Adrenal gland (tissue), 9 donors: ENCODE measurements at regions not wholly inside any gene's neighbourhood (a gene's known extent, or its start where the extent isn't known, plus 50 kb on each side); places are given as distances from the start of the nearest gene placed in this dataset.

Experiments
- DNase-seq, 7 donors: peaks; one replicate each; pipeline ENCODE4 v3.0.0-alpha.2; 2019 to 2020
- H3K27ac ChIP-seq, 5 donors: fragments of 200-600 bp; sonication (generic) in 4 of 5; 1 replicate in 3 of 5; 2 replicates in 2 of 5; pipeline versions ENCODE4 v1.5.1 to v1.8.0; 2016 to 2020; ENCODE audit warnings: mild to moderate bottlenecking in 1 of 5
- H3K27me3 ChIP-seq: fragments of 200-600 bp; 2 replicates; pipeline ENCODE4 v1.8.0; 2021
- H3K36me3 ChIP-seq, 2 donors: fragments of 200-600 bp; replicated peaks in 1 of 2; 1 replicate in 1 of 2; 2 replicates in 1 of 2; pipeline versions ENCODE4 v1.5.1 to v1.8.0; 2018 to 2022
- H3K4me1 ChIP-seq, 2 donors: fragments of 200-600 bp; replicated peaks in 1 of 2; 1 replicate in 1 of 2; 2 replicates in 1 of 2; pipeline versions ENCODE4 v1.5.1 to v1.8.0; 2018 to 2021
- H3K4me3 ChIP-seq, 4 donors: fragments of 200-600 bp; sonication (generic) in 3 of 4; one replicate each; pipeline ENCODE4 v1.5.1; 2016 to 2018
- H3K9me3 ChIP-seq, 3 donors: fragments of 200-600 bp; sonication (generic) in 1 of 3; replicated peaks in 1 of 3; 1 replicate in 2 of 3; 2 replicates in 1 of 3; pipeline versions ENCODE4 v1.5.1 to v1.8.0; 2016 to 2021
- POLR2A ChIP-seq, 2 donors: fragments of 450-650 bp; IDR thresholded peaks; one replicate each; pipeline ENCODE4 v1.6.1; 2017; ENCODE audit warnings: antibody characterized with exemption in 2 of 2, mild to moderate bottlenecking in 2 of 2, moderate library complexity in 1 of 2
- WGBS, 4 donors: extraction: QIAGEN DNeasy Blood & Tissue Kit in 2 of 4; methylation state at CpG; one replicate each; pipeline versions ENCODE4 v1.1.5 to v1.1.7; 2013 to 2017; 5-methylcytosine and 5-hydroxymethylcytosine counted together
- intact Hi-C, 2 donors: fragments of 100-400 bp; cut with DNase I; formaldehyde crosslinking; loops; one replicate each; pipeline versions ENCODE4 v1.14.1 to v1.15.0; 2022 to 2023
- TF ChIP-seq, protein P1 (sequence below), 6 experiments: fragments of 450-650 bp in 4 of 6; fragments of 200-600 bp in 2 of 6; sonication (generic) in 1 of 6; IDR thresholded peaks; 1 replicate in 5 of 6; 2 replicates in 1 of 6; pipeline versions ENCODE4 v1.5.1 to v1.8.0; 2016 to 2021; ENCODE audit warnings: antibody characterized with exemption in 6 of 6, mild to moderate bottlenecking in 2 of 6, moderate library complexity in 1 of 6
- donor health status: healthy with polysubstance abuse.
- donor health status: Bipolar disorder and iron deficiency.
- donor health status: DM: yes; HTN: yes; CAD: no.
- donor health status: DM: no; HTN: no; CAD: no.
- donor health status: DM: no; HTN: no; CAD: no.

DNA sequence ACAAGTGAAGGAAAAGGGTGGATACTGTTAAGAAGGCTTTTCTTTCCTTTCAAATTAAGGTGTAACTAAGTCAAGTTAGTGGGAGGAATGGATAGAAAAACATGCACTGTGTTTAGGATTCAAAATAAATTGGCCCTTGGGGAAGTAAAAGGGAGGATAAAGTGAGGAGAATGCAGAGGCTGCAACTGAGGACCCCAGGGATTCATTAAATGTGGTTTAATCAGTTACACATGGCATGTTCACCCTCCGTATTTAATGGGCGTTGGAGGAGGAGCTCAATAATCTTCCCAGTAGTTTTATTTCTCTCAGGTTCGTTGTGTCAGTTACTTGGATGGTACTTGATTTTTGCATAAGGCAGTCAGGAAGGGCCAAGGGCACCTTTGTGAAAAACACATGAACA, 966.3 kb downstream of the JRKL start:
- H3K27me3 ChIP-seq: no peaks in the 10 kb centered on the region
- intact Hi-C loops: no loop called here
- no peaks in the 10 kb centered on the region for H3K4me1 ChIP-seq
- H3K9me3 ChIP-seq: no peaks in the 10 kb centered on the region
- TF ChIP-seq, protein P1, sequence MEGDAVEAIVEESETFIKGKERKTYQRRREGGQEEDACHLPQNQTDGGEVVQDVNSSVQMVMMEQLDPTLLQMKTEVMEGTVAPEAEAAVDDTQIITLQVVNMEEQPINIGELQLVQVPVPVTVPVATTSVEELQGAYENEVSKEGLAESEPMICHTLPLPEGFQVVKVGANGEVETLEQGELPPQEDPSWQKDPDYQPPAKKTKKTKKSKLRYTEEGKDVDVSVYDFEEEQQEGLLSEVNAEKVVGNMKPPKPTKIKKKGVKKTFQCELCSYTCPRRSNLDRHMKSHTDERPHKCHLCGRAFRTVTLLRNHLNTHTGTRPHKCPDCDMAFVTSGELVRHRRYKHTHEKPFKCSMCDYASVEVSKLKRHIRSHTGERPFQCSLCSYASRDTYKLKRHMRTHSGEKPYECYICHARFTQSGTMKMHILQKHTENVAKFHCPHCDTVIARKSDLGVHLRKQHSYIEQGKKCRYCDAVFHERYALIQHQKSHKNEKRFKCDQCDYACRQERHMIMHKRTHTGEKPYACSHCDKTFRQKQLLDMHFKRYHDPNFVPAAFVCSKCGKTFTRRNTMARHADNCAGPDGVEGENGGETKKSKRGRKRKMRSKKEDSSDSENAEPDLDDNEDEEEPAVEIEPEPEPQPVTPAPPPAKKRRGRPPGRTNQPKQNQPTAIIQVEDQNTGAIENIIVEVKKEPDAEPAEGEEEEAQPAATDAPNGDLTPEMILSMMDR (IDR thresholded peaks at IDR 0.05): no peak
- no peak for TF ChIP-seq POLR2A (IDR thresholded peaks at IDR 0.05)
- H3K4me3 ChIP-seq: no peak overlapping the region
- 64 to 68% (median 65%) methylated on average over 3 of the region's 3 CpGs for WGBS, 4 donors
- no peak for DNase-seq
- H3K36me3 ChIP-seq: no peaks in the 10 kb centered on the region
- H3K27ac ChIP-seq: no peak overlapping the region

- 84 to 91% (median 90%) methylated on average over 4 of the region's 4 CpGs for WGBS, 4 donors
- no peak overlapping the region for H3K27ac ChIP-seq
- no peaks in the 10 kb centered on the region for H3K9me3 ChIP-seq
- H3K4me1 ChIP-seq: no peaks in the 10 kb centered on the region
- DNase-seq: no peak
- intact Hi-C loops: no loop called here
- no peaks in the 10 kb centered on the region for H3K36me3 ChIP-seq
- no peaks in the 10 kb centered on the region for H3K27me3 ChIP-seq
- H3K4me3 ChIP-seq: no peak overlapping the region
- TF ChIP-seq, protein P1 (IDR thresholded peaks at IDR 0.05): no peak
- no peak for TF ChIP-seq POLR2A (IDR thresholded peaks at IDR 0.05)
Measured at GRCh38 chr11:97359016-97359415, 969.2 kb downstream of the JRKL start.

DNA sequence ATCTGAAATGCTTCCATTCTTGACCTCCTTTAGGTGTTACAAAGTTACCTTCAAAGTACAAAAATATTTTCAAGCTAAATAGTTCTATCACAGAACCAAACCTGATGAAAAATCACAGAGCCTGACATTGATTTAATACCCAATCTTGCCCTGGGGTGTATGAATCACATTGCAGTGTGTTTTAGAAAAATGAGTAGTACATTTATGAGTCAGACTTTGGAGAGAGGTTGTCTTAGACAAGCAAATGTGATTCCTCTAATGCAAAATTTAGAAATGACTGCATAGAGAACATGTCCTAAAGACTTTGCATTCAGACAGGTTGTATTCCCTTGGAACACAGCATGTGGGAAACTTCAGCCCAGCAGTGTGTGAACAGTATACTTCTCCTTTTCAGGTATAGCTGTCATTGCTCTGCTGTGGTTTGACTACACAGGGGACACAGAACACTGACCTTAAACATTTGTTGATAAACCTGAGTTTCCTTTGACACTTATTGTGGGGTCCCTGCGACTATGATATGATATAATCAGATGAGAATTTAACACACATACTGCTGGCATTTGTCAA, 972.1 kb downstream of the JRKL start:
- no peak for DNase-seq
- no peak for TF ChIP-seq POLR2A (IDR thresholded peaks at IDR 0.05)
- TF ChIP-seq, protein P1 (IDR thresholded peaks at IDR 0.05): no peak
- intact Hi-C loops: no loop called here
- Histone ChIP-seq H3K27me3 (no peaks in the 10 kb centered on the region), H3K4me1 (no peaks in the 10 kb centered on the region), H3K4me3 (no peak overlapping the region), H3K9me3 (no peaks in the 10 kb centered on the region), H3K36me3 (no peaks in the 10 kb centered on the region), H3K27ac (no peak overlapping the region)
- 19 to 30% (median 29%) methylated on average over 1 of the region's 1 CpG for WGBS, 4 donors

DNA sequence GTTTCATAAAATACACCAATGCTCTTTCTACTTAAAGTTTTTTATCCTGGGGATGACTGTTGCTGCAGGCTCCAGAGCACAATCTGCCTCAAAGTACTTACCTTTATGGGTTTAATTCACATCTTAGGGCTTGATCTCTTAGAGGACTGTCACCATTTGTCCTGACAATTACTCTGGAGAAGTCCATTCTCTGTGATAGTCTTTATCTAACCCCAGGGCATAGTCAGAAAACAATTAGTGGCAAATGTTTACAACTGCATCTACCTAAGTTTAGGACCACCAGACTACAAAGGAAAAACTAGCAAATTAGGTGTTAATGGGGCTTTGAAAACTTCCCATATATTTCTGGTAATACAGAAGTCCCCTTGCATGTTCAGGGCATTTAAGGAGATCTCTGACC, 973.5 kb downstream of the JRKL start:
- intact Hi-C loops: no loop called here

More for the DNA sequence above, 973.5 kb downstream of the JRKL start:
- DNase-seq: no peak
- TF ChIP-seq POLR2A (IDR thresholded peaks at IDR 0.05): no peak
- TF ChIP-seq, protein P1 (IDR thresholded peaks at IDR 0.05): no peak
- Histone ChIP-seq H3K4me1 (no peaks in the 10 kb centered on the region), H3K36me3 (no peaks in the 10 kb centered on the region), H3K9me3 (no peaks in the 10 kb centered on the region), H3K27ac (no peak overlapping the region), H3K4me3 (no peak overlapping the region), H3K27me3 (no peaks in the 10 kb centered on the region)
